ENCODE measurements at regions not wholly inside any gene's neighbourhood (a gene's known extent, or its start where the extent isn't known, plus 50 kb on each side); places are given as distances from the start of the nearest gene placed in this dataset.

DNA sequence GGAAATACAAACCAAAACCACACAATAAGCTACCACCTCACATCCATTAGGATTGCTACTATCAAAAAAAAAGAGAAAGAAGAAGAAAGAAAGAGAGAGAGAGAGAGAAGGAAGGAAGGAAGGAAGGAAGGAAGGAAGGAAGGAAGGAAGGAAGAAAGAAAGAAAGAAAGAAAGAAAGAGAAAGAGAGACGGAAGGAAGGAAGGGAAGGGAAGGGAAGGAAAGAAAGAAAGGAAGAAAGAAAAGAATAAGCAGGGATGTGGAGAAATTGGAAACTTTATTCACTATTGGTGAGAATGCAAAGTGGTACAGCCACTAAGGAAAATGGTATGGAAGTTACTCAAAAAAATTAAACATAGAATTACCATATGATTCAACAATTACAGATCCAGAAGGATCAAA is 159.9 kb downstream of the ID4 start:
- Histone ChIP-seq H3K4me2 (ENCODE audit: insufficient read depth, low read length, poor library complexity, severe bottlenecking) (no peak overlapping the region), H3K14ac (ENCODE audit: low read length) (no peak overlapping the region), H2BK5ac (ENCODE audit: low read length) (no peak overlapping the region), H2BK15ac (ENCODE audit: low read length) (no peak overlapping the region), H3K4me1 (ENCODE audit: control insufficient read depth in 2 of 2, insufficient read depth in 1 of 2, low read depth in 1 of 2, low read length in 2 of 2) (peaks cover 0 to 4% of the 10 kb centered on the region in 2 donors), H2BK12ac (ENCODE audit: low read length) (no peak overlapping the region), H3K79me1 (ENCODE audit: low read depth, low read length) (no peaks in the 10 kb centered on the region), H3K36me3 (replicated peaks in 1 of 2; ENCODE audit: control insufficient read depth in 2 of 2, insufficient read depth in 2 of 2, low read length in 2 of 2) (no peaks in the 10 kb centered on the region), H4K8ac (ENCODE audit: low read depth, low read length) (no peak overlapping the region), H3K9ac (ENCODE audit: low read depth, low read length, poor library complexity) (no peak overlapping the region), H3K27me3 (ENCODE audit: control insufficient read depth in 3 of 3, insufficient read depth in 3 of 3, low read depth in 1 of 3, low read length in 3 of 3) (peaks cover 0 to 29% (median 0%) of the 10 kb centered on the region in 3 experiments), H3K23ac (ENCODE audit: low read depth, low read length, poor library complexity) (no peak overlapping the region), H3K9me3 (replicated peaks in 1 of 2; ENCODE audit: control insufficient read depth in 2 of 2, insufficient read depth in 1 of 2, low read depth in 1 of 2, low read length in 2 of 2) (peaks cover 0 to 6% of the 10 kb centered on the region in 2 donors), H2BK120ac (ENCODE audit: low read depth, low read length) (no peak overlapping the region), H3K27ac (replicated peaks; ENCODE audit: low read length) (no peak overlapping the region), H2AK5ac (ENCODE audit: low read depth, low read length) (no peak overlapping the region), H2AFZ (ENCODE audit: low read length) (no peak overlapping the region), H3K18ac (ENCODE audit: low read length) (no peak overlapping the region), H3K4me3 (ENCODE audit: low read length in 2 of 2) (no peak overlapping the region), H3K4ac (ENCODE audit: low read length) (no peak overlapping the region), H4K91ac (ENCODE audit: low read depth, low read length, poor library complexity) (no peak overlapping the region)
- DNase-seq (ENCODE audit: low spot score), result no peak
- WGBS, 2 donors (ENCODE audit: extremely low coverage in 2 of 2, insufficient read length in 2 of 2, insufficient replicate concordance in 1 of 2), result no CpG with 5 or more reads among the region's 1 CpG

- H3K4me2 ChIP-seq (ENCODE audit: insufficient read depth, low read length, poor library complexity, severe bottlenecking), result no peak overlapping the region
- H3K27ac ChIP-seq (replicated peaks; ENCODE audit: low read length), result no peak overlapping the region
These were observed 161.4 kb downstream of the ID4 start for GRCh38 chr6:19998541-19998940.

DNA sequence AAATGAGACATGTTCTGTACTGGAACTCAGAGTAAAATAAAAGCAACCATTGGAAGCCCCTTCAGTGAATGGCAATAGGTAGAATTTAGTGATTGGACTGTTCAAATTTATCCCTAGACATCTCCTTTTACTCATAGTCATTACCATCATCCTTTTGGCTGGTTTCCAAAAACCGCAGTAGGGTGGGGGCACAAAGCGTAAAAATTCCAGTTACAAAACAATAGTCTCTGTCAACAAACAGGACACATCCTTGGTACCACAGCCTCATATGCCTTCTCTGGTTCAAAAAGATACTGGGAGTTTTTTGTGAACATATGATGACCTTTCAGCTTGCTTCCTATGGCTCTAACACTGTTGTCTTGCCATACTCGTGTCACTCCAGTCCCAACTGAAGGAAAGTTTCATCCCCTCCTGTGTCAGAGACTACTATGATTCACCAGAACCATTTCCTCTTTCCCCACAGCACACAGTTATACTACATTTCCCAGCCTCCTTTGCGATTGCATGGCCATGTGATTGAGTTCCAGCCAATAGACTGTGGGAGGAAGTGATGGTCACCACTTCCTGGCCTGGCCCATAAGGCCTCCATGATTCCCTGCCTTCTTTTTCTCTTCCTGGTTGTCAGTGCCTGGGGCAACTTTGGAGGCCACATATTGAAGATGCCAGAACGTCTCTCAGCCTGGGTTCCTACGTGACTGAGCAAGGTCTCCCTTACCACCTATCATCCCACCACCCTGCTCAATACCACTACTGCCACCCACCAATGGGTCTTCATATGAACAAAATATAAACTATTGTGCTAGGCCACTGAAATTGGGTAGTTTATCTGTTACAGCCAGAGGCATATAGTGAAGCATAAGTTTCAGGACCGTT is 162.4 kb downstream of the ID4 start:
- DNase-seq (ENCODE audit: low spot score), result no peak
- no peak overlapping the region for H3K14ac ChIP-seq (ENCODE audit: low read length)
- peaks cover 0 to 24% (median 0%) of the 10 kb centered on the region in 3 experiments for H3K27me3 ChIP-seq (ENCODE audit: control insufficient read depth in 3 of 3, insufficient read depth in 3 of 3, low read depth in 1 of 3, low read length in 3 of 3)
- no peak overlapping the region for H2BK15ac ChIP-seq (ENCODE audit: low read length)
- no peak overlapping the region for H4K8ac ChIP-seq (ENCODE audit: low read depth, low read length)
- peak overlapping the region; percentile 85 for H2AFZ ChIP-seq (ENCODE audit: low read length)
- H3K9me3 ChIP-seq (replicated peaks in 1 of 2; ENCODE audit: control insufficient read depth in 2 of 2, insufficient read depth in 1 of 2, low read depth in 1 of 2, low read length in 2 of 2), result peaks cover 0 to 6% of the 10 kb centered on the region in 2 donors
- no peak overlapping the region for H2AK5ac ChIP-seq (ENCODE audit: low read depth, low read length)
- H3K4ac ChIP-seq (ENCODE audit: low read length), result no peak overlapping the region
- no peak overlapping the region for H2BK120ac ChIP-seq (ENCODE audit: low read depth, low read length)
- no peak overlapping the region for H3K27ac ChIP-seq (replicated peaks; ENCODE audit: low read length)
- H3K9ac ChIP-seq (ENCODE audit: low read depth, low read length, poor library complexity), result no peak overlapping the region
- no peaks in the 10 kb centered on the region for H3K36me3 ChIP-seq (replicated peaks in 1 of 2; ENCODE audit: control insufficient read depth in 2 of 2, insufficient read depth in 2 of 2, low read length in 2 of 2)
- H3K4me3 ChIP-seq (ENCODE audit: low read length in 2 of 2), result peak overlapping the region in 1 of 2 donors; percentile 20
- WGBS, 2 donors (ENCODE audit: extremely low coverage in 2 of 2, insufficient read length in 2 of 2, insufficient replicate concordance in 1 of 2), result no CpG with 5 or more reads among the region's 7 CpGs
- H3K4me2 ChIP-seq (ENCODE audit: insufficient read depth, low read length, poor library complexity, severe bottlenecking), result no peak overlapping the region
- H2BK5ac ChIP-seq (ENCODE audit: low read length), result no peak overlapping the region
- H3K18ac ChIP-seq (ENCODE audit: low read length), result peak overlapping the region; percentile 52
- peaks cover 0 to 4% of the 10 kb centered on the region in 2 donors for H3K4me1 ChIP-seq (ENCODE audit: control insufficient read depth in 2 of 2, insufficient read depth in 1 of 2, low read depth in 1 of 2, low read length in 2 of 2)
- no peak overlapping the region for H4K91ac ChIP-seq (ENCODE audit: low read depth, low read length, poor library complexity)
- no peak overlapping the region for H2BK12ac ChIP-seq (ENCODE audit: low read length)
- H3K79me1 ChIP-seq (ENCODE audit: low read depth, low read length), result no peaks in the 10 kb centered on the region
- H3K23ac ChIP-seq (ENCODE audit: low read depth, low read length, poor library complexity), result no peak overlapping the region

More at GRCh38 chr6:19998541-19998940, 161.4 kb downstream of the ID4 start:
- Histone ChIP-seq H3K4ac (ENCODE audit: low read length) (no peak overlapping the region), H3K9me3 (replicated peaks in 1 of 2; ENCODE audit: control insufficient read depth in 2 of 2, insufficient read depth in 1 of 2, low read depth in 1 of 2, low read length in 2 of 2) (peaks cover 0 to 6% of the 10 kb centered on the region in 2 donors), H3K36me3 (replicated peaks in 1 of 2; ENCODE audit: control insufficient read depth in 2 of 2, insufficient read depth in 2 of 2, low read length in 2 of 2) (no peaks in the 10 kb centered on the region), H3K27me3 (ENCODE audit: control insufficient read depth in 3 of 3, insufficient read depth in 3 of 3, low read depth in 1 of 3, low read length in 3 of 3) (peaks cover 0 to 27% (median 0%) of the 10 kb centered on the region in 3 experiments), H4K91ac (ENCODE audit: low read depth, low read length, poor library complexity) (no peak overlapping the region), H3K79me1 (ENCODE audit: low read depth, low read length) (no peaks in the 10 kb centered on the region), H2BK120ac (ENCODE audit: low read depth, low read length) (no peak overlapping the region), H3K4me3 (ENCODE audit: low read length in 2 of 2) (no peak overlapping the region), H3K4me1 (ENCODE audit: control insufficient read depth in 2 of 2, insufficient read depth in 1 of 2, low read depth in 1 of 2, low read length in 2 of 2) (peaks cover 0 to 4% of the 10 kb centered on the region in 2 donors), H3K23ac (ENCODE audit: low read depth, low read length, poor library complexity) (no peak overlapping the region), H2AK5ac (ENCODE audit: low read depth, low read length) (no peak overlapping the region), H2BK12ac (ENCODE audit: low read length) (no peak overlapping the region), H4K8ac (ENCODE audit: low read depth, low read length) (no peak overlapping the region), H3K9ac (ENCODE audit: low read depth, low read length, poor library complexity) (no peak overlapping the region), H3K14ac (ENCODE audit: low read length) (no peak overlapping the region), H2BK5ac (ENCODE audit: low read length) (no peak overlapping the region), H3K18ac (ENCODE audit: low read length) (no peak overlapping the region), H2BK15ac (ENCODE audit: low read length) (no peak overlapping the region), H2AFZ (ENCODE audit: low read length) (no peak overlapping the region)
- DNase-seq (ENCODE audit: low spot score), result no peak
- WGBS, 2 donors (ENCODE audit: extremely low coverage in 2 of 2, insufficient read length in 2 of 2, insufficient replicate concordance in 1 of 2), result no CpG with 5 or more reads among the region's 3 CpGs

GRCh38 chr6:20001286-20001685 is 164.1 kb downstream of the ID4 start:
- H2BK120ac ChIP-seq (ENCODE audit: low read depth, low read length), result no peak overlapping the region
- H2BK5ac ChIP-seq (ENCODE audit: low read length), result no peak overlapping the region
- no peaks in the 10 kb centered on the region for H3K36me3 ChIP-seq (replicated peaks in 1 of 2; ENCODE audit: control insufficient read depth in 2 of 2, insufficient read depth in 2 of 2, low read length in 2 of 2)
- H3K27me3 ChIP-seq (ENCODE audit: control insufficient read depth in 3 of 3, insufficient read depth in 3 of 3, low read depth in 1 of 3, low read length in 3 of 3), result peaks cover 0 to 16% (median 0%) of the 10 kb centered on the region in 3 experiments
- no peaks in the 10 kb centered on the region for H3K4me1 ChIP-seq (ENCODE audit: control insufficient read depth in 2 of 2, insufficient read depth in 1 of 2, low read depth in 1 of 2, low read length in 2 of 2)
- no peak overlapping the region for H2AK5ac ChIP-seq (ENCODE audit: low read depth, low read length)
- H3K14ac ChIP-seq (ENCODE audit: low read length), result no peak overlapping the region
- no peak overlapping the region for H4K8ac ChIP-seq (ENCODE audit: low read depth, low read length)
- no peak overlapping the region for H3K27ac ChIP-seq (replicated peaks; ENCODE audit: low read length)
- no peaks in the 10 kb centered on the region for H3K79me1 ChIP-seq (ENCODE audit: low read depth, low read length)
- H3K4me3 ChIP-seq (ENCODE audit: low read length in 2 of 2), result no peak overlapping the region
- H3K18ac ChIP-seq (ENCODE audit: low read length), result no peak overlapping the region
- no peak overlapping the region for H3K23ac ChIP-seq (ENCODE audit: low read depth, low read length, poor library complexity)
- DNase-seq (ENCODE audit: low spot score), result no peak
- no peak overlapping the region for H3K4ac ChIP-seq (ENCODE audit: low read length)
- H3K4me2 ChIP-seq (ENCODE audit: insufficient read depth, low read length, poor library complexity, severe bottlenecking), result no peak overlapping the region
- H2BK15ac ChIP-seq (ENCODE audit: low read length), result no peak overlapping the region
- H2BK12ac ChIP-seq (ENCODE audit: low read length), result no peak overlapping the region
- WGBS, 2 donors (ENCODE audit: extremely low coverage in 2 of 2, insufficient read length in 2 of 2, insufficient replicate concordance in 1 of 2), result no CpG with 5 or more reads among the region's 4 CpGs
- no peak overlapping the region for H2AFZ ChIP-seq (ENCODE audit: low read length)
- H3K9me3 ChIP-seq (replicated peaks in 1 of 2; ENCODE audit: control insufficient read depth in 2 of 2, insufficient read depth in 1 of 2, low read depth in 1 of 2, low read length in 2 of 2), result peaks cover 0 to 6% of the 10 kb centered on the region in 2 donors
- H3K9ac ChIP-seq (ENCODE audit: low read depth, low read length, poor library complexity), result no peak overlapping the region
- H4K91ac ChIP-seq (ENCODE audit: low read depth, low read length, poor library complexity), result no peak overlapping the region

Measured in neuronal stem cell (in vitro differentiated cells).